K562 (cell line): ENCODE measurements at regions not wholly inside any gene's neighbourhood (a gene's known extent, or its start where the extent isn't known, plus 50 kb on each side); places are given as distances from the start of the nearest gene placed in this dataset.

Source experiments
- ATAC-seq: fragments of 200-7000 bp; cut with Tn5 transposase; 3 replicates; pipeline ENCODE4 v1.9.1; 2020; ENCODE audit warnings: moderate library complexity
- BruUV-seq: library from RNA; stranded (reverse); fragments of 400-500 nt; replicated peaks from 2 replicates; lab custom pipeline; 2021; lab: Mats Ljungman, UMichigan
- CTCF ChIA-PET: fragments of 300-600 bp; formaldehyde crosslinking; extraction: SDS; loops from one replicate; lab custom pipeline; 2021; ENCODE audit warnings: low intra/inter-chr PET ratio; lab: Yijun Ruan, JAX
- POLR2A ChIA-PET: fragments of 300-600, 350-650 bp; sonication (Branson Sonifier 250); formaldehyde crosslinking; extraction: SDS; loops from one replicate; lab custom pipeline; 2021; ENCODE audit warnings: antibody characterized with exemption, inconsistent platforms; lab: Yijun Ruan, JAX
- DNase-seq, 4 experiments: peaks; one replicate each; pipeline versions ENCODE4 v3.0.0 to v3.0.0-alpha.2; 2011 to 2018; ENCODE audit warnings: low spot score in 3 of 4, mixed read lengths in 3 of 4; ENCODE audit errors: extremely low read depth in 1 of 4
- FAIRE-seq: peaks from 2 replicates; lab custom pipeline; 2011; peaks lifted over from hg19 to GRCh38; lab: Jason Lieb, UNC
- H2AFZ ChIP-seq: 2 replicates; pipeline ENCODE4 v1.6.0; 2011; ENCODE audit warnings: low read depth, low read length, control low read depth, inconsistent platforms
- H3K27ac ChIP-seq: fragments of 200-600 bp; 3 replicates; pipeline ENCODE4 v1.8.0; 2011; ENCODE audit warnings: low read depth, mild to moderate bottlenecking, control low read depth, inconsistent platforms, low read length, moderate library complexity, mixed read lengths; ENCODE audit errors: extremely low read depth
- H3K27me3 ChIP-seq, 2 experiments: fragments of 300-600 bp in 1 of 2; 2 replicates in 1 of 2; 3 replicates in 1 of 2; pipeline versions ENCODE4 v1.6.0 to v1.8.0; 2011; ENCODE audit warnings: inconsistent platforms in 2 of 2, low read length in 2 of 2, mild to moderate bottlenecking in 1 of 2, mixed read lengths in 1 of 2, moderate library complexity in 1 of 2; ENCODE audit not compliant: control insufficient read depth in 2 of 2, insufficient read depth in 2 of 2
- H3K36me3 ChIP-seq: fragments of 300-600 bp; 3 replicates; pipeline ENCODE4 v1.8.0; 2011; ENCODE audit warnings: mild to moderate bottlenecking, low read length, inconsistent platforms; ENCODE audit not compliant: control insufficient read depth, insufficient read depth
- H3K4me1 ChIP-seq, 2 experiments: fragments of 200-600 bp in 1 of 2; replicated peaks in 1 of 2; 2 replicates in 1 of 2; 3 replicates in 1 of 2; pipeline versions ENCODE4 v1.5.1 to v1.8.0; 2011; ENCODE audit warnings: inconsistent platforms in 2 of 2, low read length in 2 of 2, mild to moderate bottlenecking in 1 of 2, mixed read lengths in 1 of 2, moderate library complexity in 1 of 2; ENCODE audit not compliant: control insufficient read depth in 2 of 2, insufficient read depth in 2 of 2
- H3K4me2 ChIP-seq: 2 replicates; pipeline ENCODE4 v1.6.1; 2011; ENCODE audit warnings: low read length, control low read depth, inconsistent platforms, mixed read lengths; ENCODE audit not compliant: insufficient read depth
- H3K4me3 ChIP-seq: fragments of 200-600 bp; sonication (generic), shearing (Covaris generic); 2 replicates; pipeline ENCODE4 v1.5.1; 2016; ENCODE audit warnings: control low read depth, inconsistent platforms
- H3K79me2 ChIP-seq: fragments of 200-600 bp; 3 replicates; pipeline ENCODE4 v1.8.0; 2011; ENCODE audit warnings: low read length, inconsistent platforms; ENCODE audit not compliant: control insufficient read depth, insufficient read depth
- H3K9ac ChIP-seq, 2 experiments: 2 replicates each; pipeline versions ENCODE4 v1.6.0 to v1.6.1; 2011; ENCODE audit warnings: low read depth in 2 of 2, low read length in 2 of 2, control low read depth in 1 of 2, inconsistent platforms in 1 of 2, mild to moderate bottlenecking in 1 of 2, mixed read lengths in 1 of 2; ENCODE audit not compliant: insufficient read depth in 1 of 2
- H3K9me1 ChIP-seq: one replicate; pipeline ENCODE4 v1.6.0; 2011; ENCODE audit warnings: inconsistent platforms, mild to moderate bottlenecking, low read length, moderate library complexity; ENCODE audit not compliant: control insufficient read depth, insufficient read depth
- H3K9me3 ChIP-seq: replicated peaks from 2 replicates; pipeline ENCODE4 v1.5.1; 2011; ENCODE audit warnings: low read depth, low read length, inconsistent platforms; ENCODE audit not compliant: control insufficient read depth, insufficient read depth
- H4K20me1 ChIP-seq: replicated peaks from 2 replicates; pipeline ENCODE4 v1.6.1; 2011; ENCODE audit warnings: low read length, inconsistent platforms, mixed read lengths; ENCODE audit not compliant: control insufficient read depth, insufficient read depth
- WGBS: fragments of 100-300 bp; shearing (Covaris generic); methylation state at CpG from one replicate; pipeline ENCODE4 v1.1.6; 2016; ENCODE audit warnings: low coverage, mixed read lengths; ENCODE audit not compliant: insufficient coverage; ENCODE audit errors: missing lambda C conversion rate; 5-methylcytosine and 5-hydroxymethylcytosine counted together
- in situ Hi-C: fragments of 300-500 bp; cut with MboI; formaldehyde crosslinking; loops from 4 replicates; pipeline ENCODE4 v1.15.0; 2018; ENCODE audit warnings: inconsistent platforms, mixed read lengths
- intact Hi-C: fragments of 100-400 bp; cut with micrococcal nuclease; formaldehyde crosslinking; loops from 2 replicates; pipeline ENCODE4 v1.14.2; 2022
- TF ChIP-seq, protein P1 (sequence below): fragments of 200-800 bp; sonication (Bioruptor generic); IDR thresholded peaks from 2 replicates; pipeline ENCODE4 v1.6.1; 2016; ENCODE audit warnings: missing genetic modification characterization, missing compliant biosample characterization
- TF ChIP-seq, protein P2 (sequence below), 2 experiments: fragments of 450-650 bp in 1 of 2; sonication (generic) in 1 of 2; formaldehyde crosslinking in 1 of 2; IDR thresholded peaks; 2 replicates each; pipeline versions ENCODE4 v1.7.1 to v1.9.0; 2016 to 2022; ENCODE audit warnings: inconsistent platforms in 1 of 2, mild to moderate bottlenecking in 1 of 2, missing genetic modification reagents in 1 of 2

DNA sequence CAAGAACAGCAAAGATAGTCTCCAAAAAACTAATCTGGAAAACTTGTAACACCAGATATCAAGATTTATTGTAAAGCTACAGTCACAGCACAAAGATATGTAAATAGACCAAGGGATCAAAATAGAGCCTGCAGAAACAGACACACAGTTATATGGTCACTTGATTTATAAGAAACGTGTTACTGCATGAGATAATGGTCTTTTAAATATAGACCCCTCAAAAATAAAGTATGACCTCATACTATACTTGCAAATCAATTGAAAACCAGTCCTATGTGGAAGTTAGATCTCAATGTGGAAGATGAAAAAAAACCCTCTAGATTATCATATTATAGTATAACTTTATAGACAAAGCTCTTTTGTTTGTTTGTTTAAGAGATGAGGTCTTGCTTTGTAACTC is 247.3 kb upstream of the CNR1 start:
- H3K4me1 ChIP-seq: no peaks in the 10 kb centered on the region
- ATAC-seq (no peak), DNase-seq (no peak), FAIRE-seq (no peak)
- TF ChIP-seq, protein P1, sequence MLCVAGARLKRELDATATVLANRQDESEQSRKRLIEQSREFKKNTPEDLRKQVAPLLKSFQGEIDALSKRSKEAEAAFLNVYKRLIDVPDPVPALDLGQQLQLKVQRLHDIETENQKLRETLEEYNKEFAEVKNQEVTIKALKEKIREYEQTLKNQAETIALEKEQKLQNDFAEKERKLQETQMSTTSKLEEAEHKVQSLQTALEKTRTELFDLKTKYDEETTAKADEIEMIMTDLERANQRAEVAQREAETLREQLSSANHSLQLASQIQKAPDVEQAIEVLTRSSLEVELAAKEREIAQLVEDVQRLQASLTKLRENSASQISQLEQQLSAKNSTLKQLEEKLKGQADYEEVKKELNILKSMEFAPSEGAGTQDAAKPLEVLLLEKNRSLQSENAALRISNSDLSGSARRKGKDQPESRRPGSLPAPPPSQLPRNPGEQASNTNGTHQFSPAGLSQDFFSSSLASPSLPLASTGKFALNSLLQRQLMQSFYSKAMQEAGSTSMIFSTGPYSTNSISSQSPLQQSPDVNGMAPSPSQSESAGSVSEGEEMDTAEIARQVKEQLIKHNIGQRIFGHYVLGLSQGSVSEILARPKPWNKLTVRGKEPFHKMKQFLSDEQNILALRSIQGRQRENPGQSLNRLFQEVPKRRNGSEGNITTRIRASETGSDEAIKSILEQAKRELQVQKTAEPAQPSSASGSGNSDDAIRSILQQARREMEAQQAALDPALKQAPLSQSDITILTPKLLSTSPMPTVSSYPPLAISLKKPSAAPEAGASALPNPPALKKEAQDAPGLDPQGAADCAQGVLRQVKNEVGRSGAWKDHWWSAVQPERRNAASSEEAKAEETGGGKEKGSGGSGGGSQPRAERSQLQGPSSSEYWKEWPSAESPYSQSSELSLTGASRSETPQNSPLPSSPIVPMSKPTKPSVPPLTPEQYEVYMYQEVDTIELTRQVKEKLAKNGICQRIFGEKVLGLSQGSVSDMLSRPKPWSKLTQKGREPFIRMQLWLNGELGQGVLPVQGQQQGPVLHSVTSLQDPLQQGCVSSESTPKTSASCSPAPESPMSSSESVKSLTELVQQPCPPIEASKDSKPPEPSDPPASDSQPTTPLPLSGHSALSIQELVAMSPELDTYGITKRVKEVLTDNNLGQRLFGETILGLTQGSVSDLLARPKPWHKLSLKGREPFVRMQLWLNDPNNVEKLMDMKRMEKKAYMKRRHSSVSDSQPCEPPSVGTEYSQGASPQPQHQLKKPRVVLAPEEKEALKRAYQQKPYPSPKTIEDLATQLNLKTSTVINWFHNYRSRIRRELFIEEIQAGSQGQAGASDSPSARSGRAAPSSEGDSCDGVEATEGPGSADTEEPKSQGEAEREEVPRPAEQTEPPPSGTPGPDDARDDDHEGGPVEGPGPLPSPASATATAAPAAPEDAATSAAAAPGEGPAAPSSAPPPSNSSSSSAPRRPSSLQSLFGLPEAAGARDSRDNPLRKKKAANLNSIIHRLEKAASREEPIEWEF: no peak
- TF ChIP-seq, protein P2, sequence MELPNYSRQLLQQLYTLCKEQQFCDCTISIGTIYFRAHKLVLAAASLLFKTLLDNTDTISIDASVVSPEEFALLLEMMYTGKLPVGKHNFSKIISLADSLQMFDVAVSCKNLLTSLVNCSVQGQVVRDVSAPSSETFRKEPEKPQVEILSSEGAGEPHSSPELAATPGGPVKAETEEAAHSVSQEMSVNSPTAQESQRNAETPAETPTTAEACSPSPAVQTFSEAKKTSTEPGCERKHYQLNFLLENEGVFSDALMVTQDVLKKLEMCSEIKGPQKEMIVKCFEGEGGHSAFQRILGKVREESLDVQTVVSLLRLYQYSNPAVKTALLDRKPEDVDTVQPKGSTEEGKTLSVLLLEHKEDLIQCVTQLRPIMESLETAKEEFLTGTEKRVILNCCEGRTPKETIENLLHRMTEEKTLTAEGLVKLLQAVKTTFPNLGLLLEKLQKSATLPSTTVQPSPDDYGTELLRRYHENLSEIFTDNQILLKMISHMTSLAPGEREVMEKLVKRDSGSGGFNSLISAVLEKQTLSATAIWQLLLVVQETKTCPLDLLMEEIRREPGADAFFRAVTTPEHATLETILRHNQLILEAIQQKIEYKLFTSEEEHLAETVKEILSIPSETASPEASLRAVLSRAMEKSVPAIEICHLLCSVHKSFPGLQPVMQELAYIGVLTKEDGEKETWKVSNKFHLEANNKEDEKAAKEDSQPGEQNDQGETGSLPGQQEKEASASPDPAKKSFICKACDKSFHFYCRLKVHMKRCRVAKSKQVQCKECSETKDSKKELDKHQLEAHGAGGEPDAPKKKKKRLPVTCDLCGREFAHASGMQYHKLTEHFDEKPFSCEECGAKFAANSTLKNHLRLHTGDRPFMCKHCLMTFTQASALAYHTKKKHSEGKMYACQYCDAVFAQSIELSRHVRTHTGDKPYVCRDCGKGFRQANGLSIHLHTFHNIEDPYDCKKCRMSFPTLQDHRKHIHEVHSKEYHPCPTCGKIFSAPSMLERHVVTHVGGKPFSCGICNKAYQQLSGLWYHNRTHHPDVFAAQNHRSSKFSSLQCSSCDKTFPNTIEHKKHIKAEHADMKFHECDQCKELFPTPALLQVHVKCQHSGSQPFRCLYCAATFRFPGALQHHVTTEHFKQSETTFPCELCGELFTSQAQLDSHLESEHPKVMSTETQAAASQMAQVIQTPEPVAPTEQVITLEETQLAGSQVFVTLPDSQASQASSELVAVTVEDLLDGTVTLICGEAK (IDR thresholded peaks at IDR 0.05): 0 out of 2 replicates have a peak, but pooled peaks have one; percentile 24
- TF ChIP-seq, protein P2 (CRISPR knock-in tag; IDR thresholded peaks at IDR 0.05): no peak
- H3K9me3 ChIP-seq: no peaks in the 10 kb centered on the region
- H3K4me2 ChIP-seq: no peak overlapping the region
- no TSS peak for BruUV-seq
- H3K36me3 ChIP-seq: no peaks in the 10 kb centered on the region
- H3K9ac ChIP-seq: no peak overlapping the region
- WGBS: 8% methylated on average over 1 of the region's 1 CpG
- ChIA-PET POLR2A (no interaction called here), CTCF (no interaction called here)
- H3K27me3 ChIP-seq: no peaks in the 10 kb centered on the region
- H3K79me2 ChIP-seq: no peaks in the 10 kb centered on the region
- H3K9me1 ChIP-seq: no peaks in the 10 kb centered on the region
- in situ Hi-C loops (no loop called here), intact Hi-C loops (no loop called here)
- no peak overlapping the region for H3K4me3 ChIP-seq
- no peaks in the 10 kb centered on the region for H4K20me1 ChIP-seq
- no peak overlapping the region for H2AFZ ChIP-seq
- H3K27ac ChIP-seq: no peak overlapping the region
